ENCODE measurements at regions not wholly inside any gene's neighbourhood (a gene's known extent, or its start where the extent isn't known, plus 50 kb on each side); places are given as distances from the start of the nearest gene placed in this dataset.
"Not testable (repeated sequence)": the region's sequence is repeated elsewhere in the genome, so short reads cannot be mapped to it uniquely, and the experiment has no call there.

- H3K27ac ChIP-seq: no peak overlapping the region
- H3K36me3 ChIP-seq: no peaks in the 10 kb centered on the region
- no peak overlapping the region for H3K4me3 ChIP-seq (ENCODE audit: low read depth in 1 of 2, low read length in 1 of 2)
- no peak for TF ChIP-seq CTCF (IDR thresholded peaks at IDR 0.05)
- H3K27me3 ChIP-seq: no peaks in the 10 kb centered on the region
- peaks cover 3% of the 10 kb centered on the region for H3K9me3 ChIP-seq
- H3K4me1 ChIP-seq (ENCODE audit: control insufficient read depth in 1 of 2, insufficient read depth in 1 of 2, low read depth in 1 of 2, low read length in 1 of 2): no peaks in the 10 kb centered on the region
Observed at GRCh38 chr4:179692222-179692621, 2250.0 kb upstream of the AGA start.

DNA sequence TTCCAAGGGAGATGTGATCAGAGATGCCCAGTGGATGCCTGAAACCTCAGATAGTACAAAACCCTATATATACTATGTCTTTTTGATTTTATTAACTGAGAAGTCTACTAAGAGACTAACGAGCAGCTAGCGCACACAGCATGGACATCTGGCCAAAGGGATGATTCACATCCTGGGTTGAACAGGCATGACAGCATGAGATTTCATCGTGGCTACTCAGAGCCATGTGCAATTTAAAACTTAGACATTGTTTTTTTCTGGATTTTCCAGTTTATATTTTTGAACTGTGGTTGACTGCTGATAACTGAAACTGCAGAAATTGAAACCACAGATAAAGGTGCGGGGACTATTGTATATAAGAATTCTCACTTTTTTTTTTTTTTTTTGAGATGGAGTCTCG is 2252.9 kb upstream of the AGA start:
- Histone ChIP-seq H3K27ac (no peak overlapping the region), H3K27me3 (no peaks in the 10 kb centered on the region), H3K36me3 (no peaks in the 10 kb centered on the region), H3K4me1 (ENCODE audit: control insufficient read depth in 1 of 2, insufficient read depth in 1 of 2, low read depth in 1 of 2, low read length in 1 of 2) (no peaks in the 10 kb centered on the region), H3K4me3 (ENCODE audit: low read depth in 1 of 2, low read length in 1 of 2) (no peak overlapping the region), H3K9me3 (no peaks in the 10 kb centered on the region)
- no peak for TF ChIP-seq CTCF (IDR thresholded peaks at IDR 0.05)

GRCh38 chr4:179698321-179698720 is 2256.1 kb upstream of the AGA start:
- Histone ChIP-seq H3K27ac (no peak overlapping the region), H3K27me3 (no peaks in the 10 kb centered on the region), H3K4me3 (ENCODE audit: low read depth in 1 of 2, low read length in 1 of 2) (no peak overlapping the region), H3K9me3 (no peaks in the 10 kb centered on the region), H3K36me3 (no peaks in the 10 kb centered on the region), H3K4me1 (ENCODE audit: control insufficient read depth in 1 of 2, insufficient read depth in 1 of 2, low read depth in 1 of 2, low read length in 1 of 2) (no peaks in the 10 kb centered on the region)
- no peak for TF ChIP-seq CTCF (IDR thresholded peaks at IDR 0.05)

- H3K4me3 ChIP-seq (ENCODE audit: low read depth in 1 of 2, low read length in 1 of 2): no peak overlapping the region
- H3K4me1 ChIP-seq (ENCODE audit: control insufficient read depth in 1 of 2, insufficient read depth in 1 of 2, low read depth in 1 of 2, low read length in 1 of 2): no peaks in the 10 kb centered on the region
- H3K9me3 ChIP-seq: no peaks in the 10 kb centered on the region
- no peak overlapping the region for H3K27ac ChIP-seq
- no peak for TF ChIP-seq CTCF (IDR thresholded peaks at IDR 0.05)
- H3K27me3 ChIP-seq: no peaks in the 10 kb centered on the region
- H3K36me3 ChIP-seq: no peaks in the 10 kb centered on the region
Observed at GRCh38 chr4:179709961-179710624, 2267.9 kb upstream of the AGA start.

DNA sequence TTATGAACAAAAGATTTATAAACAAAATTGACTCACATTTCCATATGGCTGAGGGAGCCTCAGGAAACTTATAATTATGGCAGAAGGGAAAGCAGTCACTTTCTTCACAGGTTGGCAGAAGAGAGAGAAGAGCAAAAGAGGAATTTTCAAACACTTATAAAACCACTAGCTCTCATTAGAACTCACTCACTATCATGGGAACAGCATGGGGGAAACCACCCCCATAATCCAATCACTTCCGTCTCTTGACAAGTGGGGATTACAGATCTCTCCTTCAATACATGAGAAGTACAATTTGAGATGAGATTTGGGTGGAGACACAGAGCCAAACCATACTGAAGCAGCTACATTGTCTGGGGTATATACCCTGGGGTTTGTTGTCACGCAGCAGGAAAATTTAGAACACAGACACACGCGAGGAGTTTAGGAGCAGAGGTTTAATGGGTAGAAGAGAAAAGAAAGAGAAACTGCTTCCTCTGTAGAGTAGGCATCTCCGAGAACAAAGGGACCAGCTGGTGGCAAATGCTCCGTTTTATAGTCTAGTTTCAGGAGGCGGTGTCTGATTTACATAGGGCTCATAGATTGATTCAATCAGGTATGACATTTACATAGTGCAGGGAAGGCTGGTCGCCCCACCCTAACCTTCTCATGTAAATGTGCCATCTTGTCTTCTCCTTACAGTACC is 2277.7 kb upstream of the AGA start:
- Histone ChIP-seq H3K27me3 (no peaks in the 10 kb centered on the region), H3K9me3 (no peaks in the 10 kb centered on the region), H3K4me3 (ENCODE audit: low read depth in 1 of 2, low read length in 1 of 2) (no peak overlapping the region), H3K27ac (no peak overlapping the region), H3K4me1 (ENCODE audit: control insufficient read depth in 1 of 2, insufficient read depth in 1 of 2, low read depth in 1 of 2, low read length in 1 of 2) (no peaks in the 10 kb centered on the region), H3K36me3 (no peaks in the 10 kb centered on the region)
- TF ChIP-seq CTCF (IDR thresholded peaks at IDR 0.05): no peak

DNA sequence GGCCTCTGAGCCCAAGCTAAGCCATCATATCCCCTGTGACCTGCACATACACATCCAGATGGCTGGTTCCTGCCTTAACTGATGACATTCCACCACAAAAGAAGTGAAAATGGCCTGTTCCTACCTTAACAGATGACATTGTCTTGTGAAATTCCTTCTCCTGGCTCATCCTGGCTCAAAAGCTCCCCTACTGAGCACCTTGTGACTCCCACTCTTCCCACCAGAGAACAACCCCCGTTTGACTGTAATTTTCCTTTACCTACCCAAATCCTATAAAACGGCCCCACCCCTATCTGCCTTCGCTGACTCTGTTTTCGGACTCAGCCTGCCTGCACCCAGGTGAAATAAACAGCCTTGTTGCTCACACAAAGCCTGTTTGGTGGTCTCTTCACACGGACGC is 2284.3 kb upstream of the AGA start:
- H3K4me1 ChIP-seq (ENCODE audit: control insufficient read depth in 1 of 2, insufficient read depth in 1 of 2, low read depth in 1 of 2, low read length in 1 of 2); H3K36me3 ChIP-seq; H3K27me3 ChIP-seq; H3K9me3 ChIP-seq; H3K27ac ChIP-seq; H3K4me3 ChIP-seq (ENCODE audit: low read depth in 1 of 2, low read length in 1 of 2): not testable (repeated sequence)
